ENCODE measurements at regions not wholly inside any gene's neighbourhood (a gene's known extent, or its start where the extent isn't known, plus 50 kb on each side); places are given as distances from the start of the nearest gene placed in this dataset.
"Not testable (repeated sequence)": the region's sequence is repeated elsewhere in the genome, so short reads cannot be mapped to it uniquely, and the experiment has no call there.

DNA sequence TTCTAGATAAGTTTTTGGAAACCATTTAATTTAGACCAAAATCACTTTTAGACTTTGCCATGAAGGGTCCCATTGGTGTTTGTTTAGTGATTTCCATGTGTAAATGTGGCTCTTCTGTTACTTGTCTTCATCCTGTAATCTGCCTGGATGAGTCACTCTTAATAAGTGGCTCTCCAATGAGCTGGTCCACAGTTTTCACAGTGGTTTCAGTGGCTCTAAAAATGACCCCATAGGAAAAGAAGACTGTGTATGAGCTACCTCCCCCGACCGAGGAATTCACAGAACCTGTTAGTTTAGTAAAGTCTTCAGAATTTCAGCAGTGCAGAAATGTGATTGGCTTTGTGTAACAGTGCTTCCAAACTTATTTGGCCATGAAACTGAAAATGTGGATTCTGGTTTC, 492.0 kb upstream of the MARCKS start:
- no peak for DNase-seq

DNA sequence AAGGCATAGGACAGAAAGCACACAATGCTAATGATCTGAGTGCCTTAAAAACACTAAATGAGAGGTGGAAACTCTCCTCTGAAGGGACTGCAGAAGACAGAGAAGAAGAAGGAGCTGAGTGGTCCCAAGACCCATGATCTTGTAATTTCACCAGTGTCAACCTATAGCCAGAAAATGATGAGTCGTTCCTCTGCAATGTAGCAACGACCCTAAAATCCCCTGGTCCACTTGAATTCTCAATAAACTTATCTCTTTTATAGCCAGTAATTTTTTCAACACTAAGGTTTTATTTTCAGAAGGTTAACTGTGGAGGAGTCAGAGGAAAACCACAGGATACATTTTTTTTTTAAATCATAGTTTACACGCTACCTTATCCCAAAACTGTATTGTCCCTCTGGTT, 490.6 kb upstream of the MARCKS start:
- DNase-seq, result no peak

DNA sequence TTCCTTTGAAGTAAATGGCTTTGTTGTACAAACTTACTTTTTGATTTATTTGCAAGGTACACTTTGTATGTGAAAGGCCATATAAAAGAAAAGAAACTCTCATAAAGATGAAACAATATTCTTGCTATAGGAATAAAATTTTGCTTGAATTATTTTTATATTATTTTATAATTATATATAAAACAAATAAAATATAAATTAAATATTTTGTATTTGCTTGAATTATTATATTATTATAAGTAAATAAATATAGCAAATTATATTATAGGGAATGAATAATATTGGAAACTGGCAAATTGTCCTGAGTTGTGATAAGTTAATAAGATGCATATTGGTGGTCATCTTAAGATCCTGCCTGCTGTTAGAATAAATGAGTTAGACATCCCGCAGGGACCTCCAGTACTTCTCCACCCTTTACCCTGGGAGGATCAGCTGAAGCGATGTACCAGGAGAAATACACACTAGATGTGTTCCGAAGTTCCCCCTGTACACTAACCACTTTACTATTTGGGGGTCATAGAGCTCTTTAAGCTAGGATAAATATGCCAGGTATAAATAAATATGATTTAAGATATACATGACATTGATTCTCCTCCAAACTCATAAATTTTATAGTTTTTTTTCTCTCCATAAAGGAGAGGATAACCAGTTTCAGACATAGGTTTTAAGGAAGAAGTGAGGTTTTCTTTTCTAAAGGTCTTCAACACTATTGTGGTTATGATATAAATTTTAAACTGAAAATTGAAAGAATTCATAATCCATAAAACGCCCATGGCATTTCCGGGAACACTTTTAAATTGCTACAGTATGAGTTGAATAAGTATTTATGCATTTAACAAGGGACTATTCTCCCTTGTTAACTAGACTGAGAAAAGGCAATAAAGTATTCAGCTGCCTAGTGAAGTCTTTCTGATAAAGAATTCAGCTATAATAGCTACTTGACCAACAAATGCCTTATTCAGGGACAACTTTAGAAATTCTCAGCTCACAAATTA, 486.3 kb upstream of the MARCKS start:
- no peak for DNase-seq

DNA sequence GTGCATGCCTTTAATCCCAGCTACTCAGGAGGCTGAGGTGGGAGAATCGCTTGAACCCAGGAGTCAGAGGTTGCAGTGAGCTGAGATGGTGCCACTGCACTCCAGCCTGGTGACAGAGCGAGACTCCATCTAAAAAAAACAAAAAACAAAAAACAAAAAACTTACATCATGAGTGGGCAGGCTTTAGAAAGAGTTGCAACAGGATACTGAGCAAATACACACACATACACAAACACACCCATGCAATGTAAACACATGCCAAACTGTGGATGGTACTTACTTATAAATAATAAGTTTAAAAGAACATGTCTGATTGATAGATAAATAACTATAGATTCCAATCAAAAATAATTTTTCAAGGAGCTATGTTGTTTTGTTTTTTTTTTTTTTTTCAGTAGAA, 481.7 kb upstream of the MARCKS start:
- DNase-seq, result not testable (repeated sequence)

DNA sequence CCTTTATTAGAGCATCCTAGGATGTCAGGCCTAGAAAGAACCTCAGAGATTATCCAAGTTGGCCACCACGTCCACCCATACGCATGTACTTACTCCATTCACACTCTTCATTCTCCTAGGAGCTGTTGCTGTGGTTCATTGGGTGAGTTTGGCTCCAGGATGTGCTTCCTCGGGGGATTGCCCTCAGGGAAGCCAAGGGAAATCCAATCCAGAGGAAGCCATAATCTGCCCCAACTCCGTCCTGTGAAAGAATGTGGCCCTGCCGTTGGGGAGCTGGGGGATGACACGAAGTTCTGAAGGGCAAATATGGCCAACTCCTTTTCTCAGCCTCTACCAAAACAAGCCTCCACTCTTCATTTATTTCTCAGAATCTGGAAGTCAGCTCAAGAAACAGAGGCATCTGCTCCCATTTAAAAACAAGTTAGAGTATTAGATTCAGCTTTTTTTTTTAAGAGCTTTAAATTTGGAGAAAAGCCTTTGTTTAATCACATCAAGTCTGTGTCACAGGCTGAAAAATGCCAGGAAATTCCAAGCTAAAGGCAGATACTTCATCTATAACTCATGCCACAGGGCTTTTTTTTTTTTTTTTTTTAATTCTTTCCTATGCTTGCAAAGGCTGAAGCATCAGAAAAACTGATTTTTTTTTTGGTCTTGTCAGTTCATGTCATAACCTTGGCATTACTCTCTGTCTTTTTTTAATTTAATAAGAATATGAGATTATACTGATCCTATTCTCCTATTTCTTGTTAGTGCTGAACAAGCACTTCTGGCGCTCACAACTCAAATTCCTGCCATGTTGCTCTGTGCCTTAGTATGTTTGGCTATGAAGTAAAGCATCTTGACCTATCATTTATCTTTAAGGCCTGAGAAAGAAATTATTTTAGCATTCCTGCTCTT, 480.9 kb upstream of the MARCKS start:
- DNase-seq, result no peak

DNA sequence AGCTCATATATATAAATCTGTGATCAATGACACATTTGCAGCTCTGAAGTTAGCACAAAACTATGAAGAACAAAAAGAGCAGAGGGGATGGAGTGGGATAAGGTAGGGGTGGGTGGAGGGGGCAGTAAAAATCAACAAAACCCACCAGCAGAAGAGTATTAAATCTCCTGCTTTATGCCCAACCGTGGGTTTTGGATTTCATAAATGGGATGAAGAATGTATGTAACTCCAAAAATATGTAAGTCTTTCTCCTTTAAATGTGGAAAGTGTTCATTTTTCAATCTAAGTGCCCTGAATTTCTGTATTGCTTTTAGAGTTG, 480.3 kb upstream of the MARCKS start:
- no peak for DNase-seq

DNA sequence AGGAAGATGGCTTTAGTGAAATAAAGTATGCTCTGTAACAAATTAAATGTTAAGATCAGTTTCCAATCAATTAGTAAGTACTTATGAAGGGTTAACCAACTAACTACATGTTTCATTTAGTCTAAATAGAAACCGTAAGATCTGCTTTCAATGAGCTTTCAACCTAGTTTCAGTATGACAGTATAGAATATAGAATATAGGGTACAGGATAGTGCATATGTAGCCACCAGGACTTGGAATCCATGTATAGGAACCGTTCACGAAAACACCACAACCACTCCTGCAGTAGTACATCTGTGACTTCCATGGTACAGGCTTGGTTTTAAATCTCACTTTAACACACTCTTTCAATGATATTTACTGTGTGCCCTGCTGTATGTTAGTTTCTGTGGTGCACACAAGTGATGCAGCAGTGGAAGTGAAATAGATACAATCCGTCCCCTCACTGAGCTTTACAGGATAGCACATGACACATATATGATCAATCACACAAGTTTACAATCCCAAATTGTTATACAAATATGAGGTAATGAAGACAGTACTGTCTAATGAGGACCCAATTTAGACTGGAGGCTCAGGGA, 479.7 kb upstream of the MARCKS start:
- no peak for DNase-seq

DNA sequence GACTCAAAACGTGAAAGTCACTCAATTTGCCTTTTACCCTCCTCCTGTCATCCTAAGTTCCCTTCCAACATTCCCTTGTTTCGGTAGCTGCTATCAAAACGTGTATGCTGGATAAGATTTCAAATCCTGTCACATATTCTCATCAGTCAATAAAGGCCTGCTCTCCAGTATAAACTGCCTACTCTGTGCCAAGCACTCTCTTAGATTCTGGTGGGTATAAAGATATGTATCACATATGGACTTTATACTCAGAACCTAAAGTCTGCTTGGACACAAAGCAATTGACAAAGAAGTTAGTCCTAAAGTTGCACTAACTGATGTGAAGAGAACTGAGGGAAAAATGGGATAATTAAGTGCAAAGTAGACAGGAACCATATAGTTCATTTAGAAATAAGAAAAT, 476.6 kb upstream of the MARCKS start:
- no peak for DNase-seq

DNA sequence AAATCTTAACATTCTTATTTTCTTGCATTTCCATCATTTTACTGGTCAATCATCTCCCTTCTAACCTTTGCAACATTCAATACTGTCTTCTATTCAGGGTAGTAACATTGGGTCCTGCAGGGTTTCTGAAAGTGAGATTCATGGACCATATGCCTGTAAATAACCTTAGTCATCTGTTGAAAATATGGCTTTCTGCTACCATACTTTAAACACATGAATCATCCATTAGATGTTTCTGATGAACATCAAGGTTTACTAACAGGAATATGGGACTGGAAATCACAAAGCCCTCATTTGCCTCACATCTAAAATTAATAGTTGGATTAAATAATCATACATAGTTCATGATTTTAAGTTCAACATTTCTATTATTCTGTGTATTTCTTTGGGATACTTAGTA, 475.9 kb upstream of the MARCKS start:
- no peak for DNase-seq

DNA sequence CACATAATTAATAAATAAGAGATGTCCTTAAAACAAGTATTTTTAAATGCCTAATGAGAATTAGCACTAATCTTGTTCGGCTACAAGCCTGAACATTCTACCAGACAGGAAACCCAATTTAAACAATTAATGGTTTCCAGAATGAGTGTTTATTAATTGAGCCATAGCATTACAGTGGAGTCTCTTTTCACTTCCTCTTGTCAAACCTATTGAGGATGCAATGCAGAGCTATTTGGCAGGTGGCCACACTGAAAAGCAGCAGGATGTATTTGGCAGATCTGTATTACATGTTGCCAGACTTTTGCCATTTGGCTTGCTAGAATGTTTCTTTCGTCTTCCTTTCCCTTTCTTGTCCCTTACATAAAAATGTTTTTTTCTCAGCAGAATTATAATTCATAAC, 475.2 kb upstream of the MARCKS start:
- DNase-seq, result no peak

DNA sequence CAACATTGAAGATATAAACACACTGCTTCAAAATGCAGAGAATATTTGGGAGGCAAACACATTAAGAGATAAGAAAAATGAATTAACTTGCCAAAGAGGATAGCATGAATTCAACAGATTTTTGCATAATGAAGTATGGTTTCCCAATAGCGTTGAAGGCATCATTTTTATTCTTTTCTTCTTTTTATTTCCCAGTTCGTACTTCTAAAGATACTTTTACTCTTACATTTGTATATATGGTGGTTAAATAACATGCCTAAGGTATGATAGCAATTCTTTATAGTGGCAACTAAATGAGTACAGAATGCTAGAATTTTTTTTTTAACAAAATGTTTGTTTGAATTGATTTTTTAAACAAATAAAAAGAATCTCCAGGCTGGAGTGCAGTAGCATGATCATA, 473.4 kb upstream of the MARCKS start:
- no peak for DNase-seq

DNA sequence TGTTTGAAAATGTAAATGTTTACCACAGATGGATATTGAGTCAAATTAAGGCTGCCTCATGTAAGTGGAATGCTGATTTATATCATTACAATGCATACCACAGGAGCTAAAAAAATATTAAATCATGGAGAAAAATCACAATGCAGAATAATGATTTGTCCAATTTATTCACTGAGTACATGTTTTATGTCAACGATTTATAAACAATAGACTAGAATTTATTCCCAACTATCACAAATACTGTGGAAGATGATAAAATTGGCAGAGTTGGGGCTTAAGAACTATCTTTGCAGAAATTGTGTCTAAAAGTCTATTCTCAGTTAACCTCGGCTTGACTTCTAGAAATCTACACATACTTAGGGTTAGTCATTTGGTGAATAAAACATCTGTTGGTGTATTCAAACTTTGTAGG, 472.1 kb upstream of the MARCKS start:
- no peak for DNase-seq

DNA sequence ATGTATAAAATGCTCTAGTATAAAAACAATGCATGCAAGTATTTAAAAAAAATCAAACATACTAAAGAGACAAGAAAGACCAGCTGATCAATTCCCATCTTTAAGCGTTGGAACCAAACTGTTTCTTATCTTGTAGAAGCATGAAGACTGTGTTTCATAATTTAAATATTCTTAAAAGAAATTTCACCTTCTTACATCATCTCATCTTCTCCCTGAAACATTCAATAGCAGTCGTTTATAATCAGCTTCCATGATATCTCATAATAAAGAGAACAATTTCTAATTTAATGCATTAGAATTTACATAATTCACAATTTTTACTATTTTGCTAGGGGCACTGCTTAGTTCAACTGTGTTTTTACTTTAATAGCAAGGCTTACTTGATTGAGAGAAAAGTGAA, 468.1 kb upstream of the MARCKS start:
- DNase-seq, result no peak

DNA sequence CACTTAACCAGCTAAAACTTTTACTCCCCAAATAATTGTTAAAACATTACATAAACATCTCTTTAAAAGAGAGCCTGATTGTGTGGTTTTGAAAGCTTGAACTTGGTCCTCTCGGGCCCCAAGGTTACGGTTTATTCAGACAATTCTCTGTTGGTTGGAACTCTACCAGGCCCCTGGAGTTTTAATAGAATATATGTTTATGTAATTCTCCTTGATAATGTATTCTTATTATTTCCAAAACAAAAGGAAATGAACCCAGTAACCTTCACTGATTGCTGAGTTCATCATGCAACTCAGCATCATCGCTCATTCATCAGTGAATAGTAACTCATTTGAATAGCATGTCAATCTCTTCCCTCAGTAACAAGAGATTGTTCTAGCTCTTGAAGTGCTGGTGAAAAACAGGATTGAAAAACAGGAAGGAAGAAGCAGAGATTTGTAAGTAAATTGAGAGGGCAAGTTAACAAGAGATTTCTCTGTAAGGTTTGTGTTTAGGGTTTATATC, 464.5 kb upstream of the MARCKS start:
- DNase-seq, result no peak

DNA sequence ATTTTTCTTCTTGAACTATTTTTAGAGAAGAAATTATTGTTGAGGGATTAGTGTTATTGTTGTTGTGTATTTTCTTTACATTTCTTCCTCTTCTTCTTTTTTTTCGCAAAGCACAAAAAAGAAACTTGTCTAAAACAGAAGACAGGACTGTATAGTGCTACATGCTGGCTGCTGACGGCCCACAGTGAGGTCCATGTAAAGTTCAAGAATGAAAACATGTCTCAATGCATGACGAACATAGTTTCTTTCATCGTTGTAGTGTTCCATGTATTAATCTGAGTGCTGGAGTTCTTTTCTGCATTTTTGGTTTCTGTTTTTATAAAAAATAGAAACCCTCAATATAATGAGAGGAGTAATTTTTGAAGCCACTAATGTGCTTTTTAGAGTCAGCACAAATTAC, 462.9 kb upstream of the MARCKS start:
- DNase-seq, result peak; percentile 72

DNA sequence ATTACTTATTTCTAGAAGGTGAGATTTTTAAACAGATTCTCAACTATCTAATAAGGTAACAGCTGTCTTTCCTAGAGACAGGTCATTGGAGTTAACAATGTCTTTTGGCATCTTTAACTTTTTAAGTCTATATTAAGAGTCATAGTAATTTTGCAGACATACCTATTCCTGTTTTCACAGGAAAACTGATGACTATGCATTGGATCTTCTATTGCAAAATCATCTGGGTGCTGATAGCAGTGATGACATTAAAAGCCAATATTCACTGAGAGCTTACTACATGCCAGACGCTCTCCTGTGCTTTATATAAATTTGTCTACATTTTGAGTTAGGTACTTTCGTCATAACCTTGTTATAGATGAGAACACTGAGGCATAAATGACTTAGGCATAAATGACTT, 462.4 kb upstream of the MARCKS start:
- DNase-seq, result no peak

DNA sequence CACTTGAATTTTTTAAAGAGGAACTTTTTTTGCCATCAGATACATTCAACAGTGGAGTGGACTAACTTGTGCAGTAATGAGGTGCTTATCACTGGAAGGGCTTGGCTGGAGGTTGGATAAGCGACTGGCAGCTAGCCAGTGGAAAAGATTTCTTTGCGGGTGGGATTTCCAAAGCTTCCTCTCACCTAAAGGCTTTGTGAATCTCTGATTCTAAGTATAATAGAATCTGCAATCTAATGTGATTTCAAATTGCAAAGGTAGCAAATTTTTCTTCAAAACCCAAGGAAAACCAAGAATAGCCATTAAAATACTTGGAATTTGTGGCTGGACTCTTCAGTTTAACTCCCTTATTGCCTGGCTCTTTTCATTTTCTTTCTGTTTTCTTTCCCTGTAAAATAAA, 460.4 kb upstream of the MARCKS start:
- no peak for DNase-seq

DNA sequence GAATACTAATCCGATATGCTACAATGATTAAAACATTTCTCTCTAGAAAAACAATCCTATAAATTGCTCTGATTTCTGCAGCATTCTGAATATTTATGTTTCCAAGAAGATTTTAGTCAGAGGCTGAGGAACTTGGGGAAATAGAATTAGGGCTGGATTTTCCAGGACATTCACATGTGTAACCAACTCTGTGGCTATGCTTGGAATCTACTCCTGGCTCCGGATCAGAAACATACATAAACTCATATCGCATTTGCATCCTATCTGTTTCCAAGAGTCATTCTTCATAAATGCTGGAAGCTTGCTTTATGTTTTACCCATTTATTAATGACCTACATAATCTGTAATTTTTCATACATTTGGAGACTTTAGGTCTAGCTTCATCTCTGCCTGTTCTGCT, 459.9 kb upstream of the MARCKS start:
- DNase-seq, result peak; percentile 61

DNA sequence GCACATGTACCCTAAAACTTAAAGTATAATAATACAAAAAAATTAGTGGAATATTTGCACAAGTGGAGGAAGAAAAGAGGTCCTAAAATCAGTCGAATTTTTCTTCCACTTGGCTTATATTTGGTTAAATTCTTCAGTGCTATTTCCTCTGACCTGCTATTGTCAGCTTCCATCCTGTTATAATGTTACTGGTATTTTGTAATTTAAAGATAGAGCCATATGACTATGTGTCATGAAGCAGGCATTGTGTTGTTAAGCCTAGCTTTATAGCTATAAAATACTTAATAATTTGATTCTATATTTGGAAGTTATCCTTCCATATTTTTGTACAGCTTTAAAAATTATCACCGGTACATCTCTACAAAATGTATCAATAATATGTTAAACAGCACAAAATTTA, 455.9 kb upstream of the MARCKS start:
- no peak for DNase-seq

DNA sequence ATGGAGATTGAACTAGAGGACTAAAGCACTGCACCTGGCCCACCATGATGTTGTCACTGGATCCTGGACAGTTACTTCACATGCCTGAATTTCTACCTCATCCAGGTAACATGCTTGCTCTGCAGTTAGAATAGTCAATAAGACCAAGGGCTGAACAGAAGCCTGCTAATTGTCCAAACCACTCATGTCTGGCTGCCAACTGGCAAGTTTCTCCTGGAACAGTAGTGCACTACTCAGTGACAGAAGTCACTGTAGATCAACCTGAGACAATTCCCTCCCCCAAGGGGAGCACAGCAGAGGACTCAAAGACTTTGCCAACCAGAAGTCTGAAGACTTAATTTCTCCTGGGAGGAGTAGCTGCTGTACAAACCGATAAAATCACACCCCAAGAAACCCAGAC, 454.6 kb upstream of the MARCKS start:
- DNase-seq, result no peak

DNA sequence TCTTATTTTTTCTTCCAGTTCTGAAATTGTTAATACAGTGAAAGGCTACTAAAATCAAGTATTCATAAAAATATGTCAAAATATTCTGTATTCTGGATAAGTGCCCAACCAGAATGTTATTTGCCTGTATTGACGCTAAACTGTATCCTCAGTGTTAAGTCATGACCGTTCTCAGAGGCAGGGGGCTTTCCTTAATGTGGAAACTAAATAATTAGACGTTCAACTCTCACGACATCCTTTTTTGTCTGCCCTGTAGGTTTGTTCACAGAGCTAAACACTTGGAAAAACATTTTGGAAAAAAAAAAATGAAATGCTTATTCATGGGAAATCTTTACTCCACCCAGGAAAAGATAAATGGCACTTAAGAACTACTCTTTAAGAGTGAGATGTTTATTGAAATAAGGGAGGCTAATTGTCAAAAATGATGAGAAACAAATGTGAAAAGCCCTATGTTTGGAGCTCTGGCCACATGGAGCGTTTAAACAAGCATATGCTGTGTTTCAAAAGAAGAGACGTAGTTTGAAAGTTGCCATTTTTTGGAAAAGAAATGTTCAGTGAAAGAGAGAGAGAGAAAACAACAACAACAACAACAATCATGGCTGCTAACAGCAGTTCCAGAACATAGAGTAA, 453.1 kb upstream of the MARCKS start:
- no peak for DNase-seq

Measured in muscle of arm (tissue), 1 donor.